BE2C (cell line): ENCODE measurements at regions not wholly inside any gene's neighbourhood (a gene's known extent, or its start where the extent isn't known, plus 50 kb on each side); places are given as distances from the start of the nearest gene placed in this dataset.
"Not testable (repeated sequence)": the region's sequence is repeated elsewhere in the genome, so short reads cannot be mapped to it uniquely, and the experiment has no call there.

ENCODE experiments used
- DNase-seq: peaks from one replicate; pipeline ENCODE4 v3.0.0-alpha.2; 2020
- H3K27me3 ChIP-seq: fragments of 250-450 bp; sonication (Bioruptor Pico); 2 replicates; pipeline ENCODE4 v1.5.1; 2020; ENCODE audit warnings: mild to moderate bottlenecking
- H3K36me3 ChIP-seq: fragments of 250-450 bp; sonication (Bioruptor Pico); 2 replicates; pipeline ENCODE4 v1.5.1; 2020; ENCODE audit warnings: mild to moderate bottlenecking
- H3K4me1 ChIP-seq: fragments of 250-450 bp; sonication (Bioruptor Pico); 2 replicates; pipeline ENCODE4 v1.5.1; 2020
- H3K4me3 ChIP-seq: 2 replicates; pipeline ENCODE4 v1.5.1; 2011; ENCODE audit warnings: low read depth, low read length
- H3K9me3 ChIP-seq: fragments of 250-450 bp; sonication (Bioruptor Pico); 2 replicates; pipeline ENCODE4 v1.5.1; 2020
- TF ChIP-seq, protein P1 (sequence below): IDR thresholded peaks from 2 replicates; pipeline ENCODE4 v1.5.1; 2012; ENCODE audit warnings: mild to moderate bottlenecking, low read depth, low read length

DNA sequence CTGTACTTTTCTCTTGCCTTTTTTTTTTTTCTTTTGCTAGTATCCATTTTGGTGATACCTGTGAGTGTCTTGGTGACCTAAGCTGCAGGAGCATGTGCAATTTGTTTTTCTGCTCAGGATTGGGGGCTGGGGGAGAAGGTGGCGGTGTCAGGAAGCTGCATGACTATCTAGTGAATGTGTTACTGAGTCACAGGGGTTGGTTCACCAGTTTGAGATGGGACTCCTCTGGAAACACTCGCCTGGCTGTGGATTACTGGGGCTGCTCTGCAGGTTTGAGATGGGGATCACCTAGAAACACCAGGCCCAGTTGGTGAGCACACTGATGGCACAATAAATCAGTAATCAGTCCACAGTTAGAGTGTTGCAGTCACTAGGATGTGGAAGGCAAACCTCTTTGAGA lies 447.9 kb downstream of the SPATA31D1 start:
- H3K36me3 ChIP-seq: no peaks in the 10 kb centered on the region
- no peak overlapping the region for H3K4me3 ChIP-seq
- no peaks in the 10 kb centered on the region for H3K4me1 ChIP-seq
- TF ChIP-seq, protein P1, sequence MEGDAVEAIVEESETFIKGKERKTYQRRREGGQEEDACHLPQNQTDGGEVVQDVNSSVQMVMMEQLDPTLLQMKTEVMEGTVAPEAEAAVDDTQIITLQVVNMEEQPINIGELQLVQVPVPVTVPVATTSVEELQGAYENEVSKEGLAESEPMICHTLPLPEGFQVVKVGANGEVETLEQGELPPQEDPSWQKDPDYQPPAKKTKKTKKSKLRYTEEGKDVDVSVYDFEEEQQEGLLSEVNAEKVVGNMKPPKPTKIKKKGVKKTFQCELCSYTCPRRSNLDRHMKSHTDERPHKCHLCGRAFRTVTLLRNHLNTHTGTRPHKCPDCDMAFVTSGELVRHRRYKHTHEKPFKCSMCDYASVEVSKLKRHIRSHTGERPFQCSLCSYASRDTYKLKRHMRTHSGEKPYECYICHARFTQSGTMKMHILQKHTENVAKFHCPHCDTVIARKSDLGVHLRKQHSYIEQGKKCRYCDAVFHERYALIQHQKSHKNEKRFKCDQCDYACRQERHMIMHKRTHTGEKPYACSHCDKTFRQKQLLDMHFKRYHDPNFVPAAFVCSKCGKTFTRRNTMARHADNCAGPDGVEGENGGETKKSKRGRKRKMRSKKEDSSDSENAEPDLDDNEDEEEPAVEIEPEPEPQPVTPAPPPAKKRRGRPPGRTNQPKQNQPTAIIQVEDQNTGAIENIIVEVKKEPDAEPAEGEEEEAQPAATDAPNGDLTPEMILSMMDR: no peak
- DNase-seq: no peak
- H3K27me3 ChIP-seq: no peaks in the 10 kb centered on the region
- no peaks in the 10 kb centered on the region for H3K9me3 ChIP-seq

DNA sequence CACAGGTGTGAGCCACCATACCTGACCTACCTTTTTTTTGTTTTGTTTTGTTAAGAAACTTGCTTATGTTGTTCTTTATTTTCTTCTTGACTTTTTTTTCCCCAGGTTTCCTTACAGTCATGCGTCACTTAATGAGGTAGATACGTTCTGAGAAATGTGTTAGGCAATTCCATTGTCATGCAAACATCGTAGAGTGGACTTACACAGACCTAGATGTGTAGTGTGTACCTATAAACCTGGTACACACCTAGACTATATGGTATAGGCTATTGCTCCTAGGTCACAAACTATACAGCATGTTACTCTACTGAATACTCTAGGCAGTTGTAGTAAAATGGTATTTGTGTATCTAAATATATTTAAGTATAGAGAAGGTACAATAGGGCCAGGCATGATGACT lies 448.6 kb downstream of the SPATA31D1 start:
- not testable (repeated sequence) for H3K27me3 ChIP-seq

GRCh38 chr9:82438581-82438980 lies 450.0 kb downstream of the SPATA31D1 start:
- H3K4me3 ChIP-seq: no peak overlapping the region
- no peaks in the 10 kb centered on the region for H3K36me3 ChIP-seq
- no peak for DNase-seq
- no peaks in the 10 kb centered on the region for H3K4me1 ChIP-seq
- H3K27me3 ChIP-seq: no peaks in the 10 kb centered on the region
- H3K9me3 ChIP-seq: no peaks in the 10 kb centered on the region
- TF ChIP-seq, protein P1: no peak

More for the DNA sequence above, 448.6 kb downstream of the SPATA31D1 start:
- not testable (repeated sequence) for H3K4me3 ChIP-seq, H3K4me1 ChIP-seq, H3K36me3 ChIP-seq, H3K9me3 ChIP-seq, DNase-seq

DNA sequence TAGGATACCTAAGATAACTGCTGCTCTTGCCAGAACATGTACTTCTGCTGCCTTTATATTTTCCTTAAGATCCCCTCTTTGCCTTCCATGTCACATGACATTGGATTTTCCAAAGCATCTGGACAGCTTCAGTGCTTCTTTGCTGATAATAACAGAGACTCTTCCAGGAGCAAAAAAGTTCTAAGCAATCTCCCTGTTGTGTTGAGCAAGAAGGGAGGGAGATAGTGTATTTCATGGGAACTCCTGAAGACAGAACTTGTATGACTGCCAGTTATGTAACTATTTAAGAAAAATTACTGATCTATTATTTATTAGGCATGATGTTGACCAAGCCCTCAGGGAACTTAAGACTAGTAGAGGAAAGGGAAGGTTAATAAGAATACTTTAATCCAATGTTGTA lies 454.7 kb downstream of the SPATA31D1 start:
- H3K9me3 ChIP-seq: no peaks in the 10 kb centered on the region
- no peaks in the 10 kb centered on the region for H3K27me3 ChIP-seq
- no peak for DNase-seq
- H3K36me3 ChIP-seq: no peaks in the 10 kb centered on the region
- H3K4me1 ChIP-seq: no peaks in the 10 kb centered on the region
- H3K4me3 ChIP-seq: no peak overlapping the region
- TF ChIP-seq, protein P1: no peak

GRCh38 chr9:82445556-82445955 lies 457.0 kb downstream of the SPATA31D1 start:
- no peaks in the 10 kb centered on the region for H3K4me1 ChIP-seq
- no peak for DNase-seq
- TF ChIP-seq, protein P1: no peak
- H3K27me3 ChIP-seq: no peaks in the 10 kb centered on the region
- H3K4me3 ChIP-seq: no peak overlapping the region
- H3K9me3 ChIP-seq: no peaks in the 10 kb centered on the region
- H3K36me3 ChIP-seq: no peaks in the 10 kb centered on the region

- no peak for DNase-seq
- Histone ChIP-seq H3K4me3 (no peak overlapping the region), H3K36me3 (no peaks in the 10 kb centered on the region), H3K9me3 (no peaks in the 10 kb centered on the region), H3K4me1 (no peaks in the 10 kb centered on the region), H3K27me3 (no peaks in the 10 kb centered on the region)
- TF ChIP-seq, protein P1: no peak
Measured at GRCh38 chr9:82447343-82447742, 458.8 kb downstream of the SPATA31D1 start.

DNA sequence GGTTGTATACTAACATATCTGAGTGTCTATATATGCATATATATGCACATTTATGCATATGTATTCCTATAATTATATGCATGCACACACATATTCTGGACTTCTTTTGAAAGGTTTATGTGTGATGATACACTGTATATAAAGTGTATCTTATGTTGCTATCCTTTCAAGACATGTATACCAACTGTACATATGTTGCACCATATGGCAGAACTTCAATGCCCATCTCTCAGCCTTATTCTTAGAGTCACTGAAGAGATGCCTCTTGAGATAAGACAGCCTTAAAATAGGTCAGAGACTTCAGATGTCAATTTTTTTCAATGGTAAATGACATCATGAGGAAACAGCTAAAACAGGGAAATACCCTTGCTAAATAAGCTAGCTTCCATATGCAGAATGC lies 461.4 kb downstream of the SPATA31D1 start:
- H3K9me3 ChIP-seq: no peaks in the 10 kb centered on the region
- H3K36me3 ChIP-seq: no peaks in the 10 kb centered on the region
- no peaks in the 10 kb centered on the region for H3K27me3 ChIP-seq
- no peak overlapping the region for H3K4me3 ChIP-seq
- no peaks in the 10 kb centered on the region for H3K4me1 ChIP-seq
- no peak for DNase-seq
- TF ChIP-seq, protein P1: no peak
